Umbilical cord (tissue), 1 donor: ENCODE measurements at regions not wholly inside any gene's neighbourhood (a gene's known extent, or its start where the extent isn't known, plus 50 kb on each side); places are given as distances from the start of the nearest gene placed in this dataset.
"Not testable (repeated sequence)": the region's sequence is repeated elsewhere in the genome, so short reads cannot be mapped to it uniquely, and the experiment has no call there.

ENCODE experiments used
- DNase-seq: peaks from one replicate; pipeline ENCODE4 v3.0.0-alpha.2; 2015; ENCODE audit warnings: low spot score

DNA sequence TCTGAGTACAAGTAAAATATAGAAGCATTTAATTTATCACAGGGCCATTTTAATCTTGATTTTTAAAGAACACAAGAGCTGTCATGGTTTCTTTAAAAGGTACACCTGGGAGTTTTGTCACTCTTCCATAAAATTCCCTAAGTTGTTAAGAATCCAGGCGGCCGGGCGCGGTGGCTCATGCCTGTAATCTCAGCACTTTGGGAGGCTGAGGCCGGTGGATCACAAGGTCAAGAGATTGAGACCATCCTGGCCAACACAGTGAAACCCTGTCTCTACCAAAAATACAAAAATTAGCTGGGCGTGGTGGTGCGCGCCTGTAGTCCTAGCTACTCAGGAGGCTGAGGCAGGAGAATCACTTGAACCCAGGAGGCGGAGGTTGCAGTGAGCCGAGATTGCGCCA is 278.3 kb downstream of the PCDH17 start:
- DNase-seq = not testable (repeated sequence)

DNA sequence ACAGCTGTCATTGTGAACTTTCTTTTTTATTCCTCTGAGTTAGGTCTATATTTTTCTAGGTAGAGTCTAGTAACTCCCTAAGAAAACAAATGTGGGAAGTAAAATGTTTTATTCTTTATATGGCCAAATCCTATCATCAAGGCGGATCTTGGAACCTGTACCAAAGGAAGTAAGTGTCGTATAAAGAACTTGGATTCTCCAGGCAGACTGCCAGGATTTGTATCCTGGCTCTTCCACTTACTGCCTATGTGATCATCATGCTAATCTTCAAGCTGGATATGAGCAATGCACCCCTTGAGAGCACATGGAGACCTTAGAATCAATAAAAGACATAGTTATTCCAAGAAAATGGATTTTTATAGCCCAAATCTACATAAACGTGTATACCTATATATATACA is 286.5 kb downstream of the PCDH17 start:
- DNase-seq = no peak

DNA sequence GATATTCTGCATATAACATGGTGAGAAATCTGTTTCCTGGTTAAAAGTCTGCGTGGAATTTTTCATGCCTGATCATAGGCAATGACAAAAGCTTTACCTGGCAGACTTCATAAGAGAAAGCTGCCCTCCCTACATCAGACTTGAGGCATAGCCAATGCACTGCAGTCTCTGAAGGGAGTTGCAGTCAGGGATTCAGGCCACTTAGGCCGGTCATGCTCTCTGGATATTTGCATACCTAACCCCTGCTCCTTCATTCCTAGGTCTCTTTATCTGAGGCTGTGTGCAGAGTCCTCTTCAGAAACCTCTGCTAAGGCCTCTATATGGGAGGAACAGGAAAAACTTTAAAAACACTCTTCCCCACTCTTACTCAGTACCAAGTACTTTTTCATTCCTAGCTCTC is 287.4 kb downstream of the PCDH17 start:
- DNase-seq = no peak

DNA sequence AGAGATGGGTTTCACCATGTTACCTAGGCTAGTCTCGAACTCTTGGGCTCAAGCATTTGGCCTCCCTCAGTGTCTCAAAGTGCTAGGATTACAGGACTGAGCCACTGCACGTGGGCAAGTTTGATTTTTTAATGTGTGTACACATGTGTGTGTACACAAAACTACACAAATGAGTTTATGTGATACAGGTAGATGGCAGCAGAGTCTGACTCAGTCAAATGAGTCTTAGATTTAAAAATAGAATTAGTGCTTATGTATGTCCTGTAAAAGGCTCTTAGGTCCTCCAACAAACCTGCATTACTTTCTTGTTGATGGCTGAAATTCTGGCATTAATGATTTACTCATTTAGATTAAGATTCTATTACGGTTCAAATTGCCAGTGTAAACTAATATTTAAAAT is 293.7 kb downstream of the PCDH17 start:
- DNase-seq = peak; percentile 4

DNA sequence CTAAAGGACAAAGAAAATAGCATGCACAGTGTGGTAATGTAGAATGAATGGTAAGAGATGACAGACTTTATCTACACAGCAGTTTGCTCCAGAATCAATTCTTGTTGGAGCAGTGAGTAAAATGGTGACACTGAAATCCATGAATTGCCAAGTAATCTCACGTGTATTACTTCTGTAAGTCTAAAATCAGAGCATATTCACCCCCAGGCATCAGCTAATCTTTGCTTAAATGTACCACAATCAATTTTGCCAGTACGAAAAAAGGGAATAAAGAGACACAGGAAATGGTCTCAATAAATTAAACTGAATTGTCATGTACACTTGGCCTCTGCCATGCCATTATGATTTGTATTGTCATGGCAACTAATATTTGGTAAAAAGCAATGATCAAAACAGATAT is 294.2 kb downstream of the PCDH17 start:
- DNase-seq = no peak

DNA sequence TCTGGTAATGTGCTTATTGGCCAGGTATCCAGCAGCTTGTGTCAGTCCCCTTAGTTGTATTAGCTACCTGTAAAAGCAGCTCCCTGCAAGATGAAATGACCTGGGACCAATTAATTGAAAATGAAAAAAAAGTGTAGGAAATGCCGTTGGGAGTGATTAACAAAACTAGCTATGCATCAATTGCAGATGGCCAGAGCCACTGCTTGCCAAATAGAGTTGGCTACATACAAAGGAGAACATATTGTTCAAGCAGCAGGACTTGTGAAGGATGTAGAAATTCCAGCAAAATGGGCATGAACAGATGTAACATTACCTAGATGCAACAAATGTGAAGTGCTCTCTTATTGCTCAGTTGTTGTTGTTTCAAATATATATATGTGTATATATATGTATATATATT is 300.5 kb downstream of the PCDH17 start:
- no peak for DNase-seq

DNA sequence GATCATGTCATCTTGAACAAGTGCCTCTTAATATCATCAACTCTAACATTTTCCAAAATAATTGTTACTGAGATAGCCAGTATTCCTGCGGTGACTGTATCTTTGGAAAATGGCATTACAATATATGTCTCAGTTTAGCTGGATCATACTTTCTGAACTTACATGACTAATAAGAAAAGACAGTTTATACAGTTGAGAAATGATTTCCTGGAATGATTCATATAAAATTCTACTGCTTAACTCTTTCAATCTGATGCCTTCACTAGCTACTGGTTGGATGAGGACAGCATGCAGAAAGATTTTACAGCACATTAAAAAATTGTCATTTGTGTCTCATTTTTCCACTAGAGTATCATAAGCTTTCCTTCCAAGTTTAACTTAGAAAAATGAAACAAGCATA is 302.1 kb downstream of the PCDH17 start:
- DNase-seq = no peak

DNA sequence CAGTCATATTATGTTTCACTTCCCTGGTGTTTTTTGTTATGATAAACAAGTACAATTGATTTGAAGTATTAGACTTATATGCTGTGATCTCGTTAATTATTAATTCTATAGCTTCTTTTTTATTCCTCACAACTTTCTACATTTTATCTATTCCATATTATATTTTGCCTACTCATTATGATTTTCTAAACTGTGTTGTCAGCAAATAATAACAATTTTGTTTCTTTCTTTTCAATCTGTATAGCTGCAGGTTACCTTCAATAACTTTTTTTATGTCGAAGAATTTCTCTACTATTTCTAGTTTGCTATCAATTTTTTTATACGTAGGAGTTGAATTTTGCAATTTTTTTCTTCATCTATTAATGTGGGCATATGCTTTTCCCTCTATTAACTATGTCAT is 304.4 kb downstream of the PCDH17 start:
- no peak for DNase-seq

DNA sequence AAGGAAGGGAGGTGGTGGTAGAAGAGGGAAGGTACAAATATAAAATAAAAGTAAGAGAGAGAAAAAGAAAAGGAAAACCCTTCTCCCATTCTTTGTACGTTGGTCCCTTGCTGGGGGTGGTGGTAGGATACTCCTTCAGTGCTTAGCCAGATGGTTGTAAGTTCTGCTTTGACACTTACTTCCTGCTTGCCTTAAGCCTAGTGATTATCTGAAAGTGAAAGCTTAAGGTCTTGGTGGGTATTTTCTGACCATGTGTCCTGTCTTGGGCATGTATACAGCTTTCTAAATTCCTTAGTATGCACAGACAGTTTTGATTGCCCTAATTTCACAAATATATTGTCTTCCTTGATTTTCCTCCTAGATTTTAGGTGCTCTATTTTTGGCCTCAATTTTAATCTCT is 314.8 kb downstream of the PCDH17 start:
- no peak for DNase-seq

DNA sequence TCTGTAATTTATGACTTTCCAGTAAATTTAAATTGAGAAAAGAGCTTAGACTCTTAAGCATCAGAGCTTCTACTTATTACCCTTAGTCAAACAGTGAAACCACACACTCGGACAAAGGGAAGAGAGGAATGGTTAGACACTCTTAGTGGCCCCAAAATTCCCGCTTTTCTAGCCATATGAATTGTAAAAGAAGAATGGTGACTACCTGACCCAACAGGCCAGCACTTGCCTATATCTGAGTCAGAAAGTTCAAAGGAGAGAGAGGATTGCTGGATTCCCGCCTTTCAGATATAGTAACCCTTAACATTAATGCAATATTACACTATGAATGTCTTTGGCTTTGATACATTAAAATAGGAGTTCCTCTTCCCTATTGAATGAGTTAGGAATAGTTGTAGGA is 317.3 kb downstream of the PCDH17 start:
- DNase-seq = no peak

DNA sequence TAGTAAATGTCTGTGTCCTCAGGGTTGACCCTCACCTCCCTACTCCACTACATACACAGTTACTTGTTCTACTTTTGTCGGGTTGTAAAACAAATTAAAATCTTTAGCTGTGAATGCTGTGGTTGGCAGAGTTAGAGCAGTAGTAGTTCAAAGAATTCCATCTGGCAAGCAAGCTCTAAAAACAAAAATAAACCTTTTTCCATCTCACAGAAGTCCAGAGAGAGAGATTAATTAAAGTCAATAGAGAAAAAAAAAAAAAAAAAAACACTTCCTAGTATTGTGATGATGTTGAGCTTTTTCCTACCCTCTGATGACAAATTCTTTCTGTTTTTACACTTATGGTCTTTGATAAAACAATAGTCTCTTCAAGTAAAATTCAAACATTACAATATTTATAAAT is 338.4 kb downstream of the PCDH17 start:
- peak; percentile 9 for DNase-seq

DNA sequence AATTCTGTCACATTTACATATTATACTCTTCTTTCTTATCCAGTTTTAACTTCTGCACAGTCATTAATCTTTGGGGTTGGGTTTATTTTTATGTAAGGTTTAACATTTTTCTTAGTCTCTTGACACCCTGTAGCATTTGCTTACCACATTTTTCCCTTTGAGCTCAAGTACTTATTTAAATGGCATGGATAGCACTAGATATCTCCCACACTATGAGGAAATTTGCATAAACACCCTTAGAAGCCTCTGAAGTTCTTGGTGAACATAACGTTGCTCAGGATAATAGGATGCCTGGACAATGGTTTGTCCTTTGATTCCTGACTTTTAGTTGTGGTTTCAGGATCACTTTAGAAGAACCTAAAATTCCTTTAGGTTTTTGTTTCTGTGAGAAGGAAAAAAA is 338.9 kb downstream of the PCDH17 start:
- DNase-seq = peak; percentile 2

DNA sequence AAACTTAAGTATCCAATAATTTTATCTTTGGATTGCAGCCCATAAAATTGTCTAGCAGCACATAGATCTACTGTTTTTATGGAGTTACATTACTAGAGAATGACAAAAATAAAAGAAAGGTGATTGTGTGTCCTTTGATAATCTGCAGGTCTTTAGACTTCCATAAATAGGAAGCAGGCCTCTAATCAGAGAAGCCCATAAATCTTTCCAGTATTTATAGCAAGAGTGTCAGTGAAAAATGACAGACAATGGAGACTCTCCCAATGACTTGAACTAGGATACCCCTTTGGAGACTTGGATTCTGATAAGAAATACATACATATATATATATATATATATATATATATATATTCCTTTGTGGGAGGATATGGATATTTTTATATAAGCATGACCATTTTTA is 351.2 kb downstream of the PCDH17 start:
- DNase-seq = no peak

DNA sequence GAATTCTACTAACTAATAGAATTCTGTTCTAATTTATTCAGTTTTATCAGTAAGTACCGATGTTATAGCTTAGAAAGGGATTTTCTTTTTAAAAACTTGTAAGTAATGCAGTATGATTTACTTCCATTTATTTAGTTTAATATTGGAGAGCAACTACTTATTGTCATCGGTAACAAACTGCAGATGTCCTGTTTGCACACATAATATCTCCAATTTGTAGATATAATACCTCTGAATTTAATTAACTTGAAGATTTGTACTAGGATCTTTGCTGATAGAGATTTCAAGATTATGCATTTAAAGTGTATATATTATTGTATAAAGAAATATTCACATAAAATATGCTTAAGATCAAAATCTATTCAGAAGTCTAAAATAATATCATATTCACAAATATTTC is 356.7 kb downstream of the PCDH17 start:
- no peak for DNase-seq

DNA sequence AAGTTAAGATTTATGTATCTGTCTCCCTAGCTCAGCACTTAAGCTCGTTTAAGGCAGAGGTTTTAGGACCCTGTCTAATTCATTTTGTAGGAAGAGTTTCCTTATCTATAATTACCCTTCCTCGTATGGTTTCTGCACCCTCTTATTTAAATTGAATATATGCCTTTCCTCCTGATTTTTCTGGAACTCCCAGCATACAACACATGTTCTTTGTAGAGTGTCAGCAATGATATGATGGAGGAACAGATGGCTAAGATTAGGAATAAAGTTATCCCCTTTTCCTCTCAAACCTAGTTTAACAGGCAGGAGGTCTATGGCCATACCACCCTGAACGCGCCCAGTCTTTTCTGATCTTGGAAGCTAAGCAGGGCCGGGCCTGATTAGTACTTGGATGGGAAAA is 359.5 kb downstream of the PCDH17 start:
- peak; percentile 2 for DNase-seq

DNA sequence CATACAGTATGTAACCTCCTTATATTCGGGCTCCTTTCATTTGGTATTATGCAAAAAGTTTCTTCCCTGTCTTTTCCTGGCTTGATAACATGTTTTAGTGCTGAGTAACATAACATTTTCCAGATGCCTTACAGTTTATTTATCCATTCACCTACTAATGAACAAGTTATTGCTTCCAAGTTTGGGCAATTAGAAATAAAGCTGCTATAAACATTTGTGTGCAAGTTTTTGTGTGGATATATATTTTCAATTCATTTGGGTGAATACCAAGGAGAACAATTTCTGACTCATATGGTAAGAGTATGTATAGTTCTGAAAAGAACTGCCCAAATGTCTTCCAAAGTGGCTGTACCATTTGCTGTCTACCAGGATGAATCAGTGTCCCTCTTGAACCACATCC is 360.9 kb downstream of the PCDH17 start:
- DNase-seq = no peak

DNA sequence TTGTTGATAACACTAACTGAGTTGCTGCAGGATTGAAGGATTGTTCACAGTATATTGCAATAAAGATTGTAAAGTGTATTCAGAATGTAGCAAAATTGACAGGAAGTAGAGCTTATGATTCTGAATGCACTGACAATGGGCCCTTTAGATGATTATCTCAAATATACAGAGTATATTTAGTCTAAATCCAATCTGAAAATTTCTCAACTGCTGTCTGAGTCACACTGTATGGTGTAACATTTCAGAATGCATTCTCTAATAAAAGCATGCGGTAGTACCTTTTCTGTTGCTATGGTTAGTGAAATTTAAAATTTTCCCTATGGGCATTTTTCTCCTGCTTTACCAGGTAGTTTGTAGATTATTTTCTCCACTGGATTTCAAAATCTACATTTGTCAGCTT is 365.2 kb downstream of the PCDH17 start:
- peak; percentile 22 for DNase-seq

DNA sequence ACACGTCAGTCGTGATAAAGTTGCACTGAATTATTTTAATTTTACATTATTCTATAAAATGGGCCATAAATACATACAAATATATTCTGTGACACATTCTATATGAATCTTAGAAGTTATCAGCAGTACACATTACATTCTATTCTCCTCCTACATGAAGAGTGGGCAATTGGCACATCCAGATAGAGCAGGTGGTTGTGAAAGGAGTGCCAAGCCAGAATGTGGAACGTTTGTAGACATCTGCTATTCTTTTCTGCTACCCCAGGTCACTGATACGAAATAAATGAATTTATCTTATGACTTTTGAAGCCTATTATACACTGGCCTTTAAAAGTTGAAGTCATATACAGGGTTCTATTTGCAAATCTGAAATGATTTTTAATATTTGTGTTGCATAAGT is 373.2 kb downstream of the PCDH17 start:
- no peak for DNase-seq

DNA sequence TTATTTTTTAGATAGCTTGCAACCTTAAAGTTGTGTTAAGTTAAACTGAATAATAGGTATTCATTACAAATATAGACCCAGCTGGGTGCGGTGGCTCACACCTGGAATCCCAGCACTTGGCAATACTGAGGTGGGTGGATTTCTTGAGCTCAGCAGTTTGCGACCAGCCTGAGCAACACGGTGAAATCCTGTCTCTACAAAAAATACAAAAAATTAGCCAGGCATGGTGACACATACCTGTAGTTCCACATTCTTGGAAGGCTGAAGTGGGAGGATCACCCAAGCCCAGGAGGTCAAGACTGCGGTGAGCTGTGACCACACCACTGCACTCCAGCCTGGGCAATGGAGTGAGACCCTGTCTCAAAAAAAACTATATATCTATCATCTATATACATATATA is 386.5 kb downstream of the PCDH17 start:
- no peak for DNase-seq

DNA sequence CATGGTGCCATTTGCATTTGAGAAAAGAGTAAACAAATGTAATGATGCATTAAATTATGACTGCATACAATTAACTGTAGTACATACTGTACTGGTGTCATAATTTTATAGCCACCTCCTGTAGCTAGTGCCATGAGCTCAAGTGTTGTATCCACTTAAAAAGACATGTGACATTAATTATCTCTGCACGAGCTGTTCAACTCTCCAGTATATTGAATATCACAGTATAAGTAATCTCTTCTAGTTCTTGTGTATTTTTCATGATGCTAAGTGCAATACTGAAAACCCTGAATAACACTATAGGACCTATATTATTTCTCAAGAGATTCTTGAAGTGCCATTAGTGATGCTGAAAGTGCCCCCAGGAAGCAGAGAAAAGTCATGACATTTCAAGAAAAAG is 387.3 kb downstream of the PCDH17 start:
- no peak for DNase-seq

DNA sequence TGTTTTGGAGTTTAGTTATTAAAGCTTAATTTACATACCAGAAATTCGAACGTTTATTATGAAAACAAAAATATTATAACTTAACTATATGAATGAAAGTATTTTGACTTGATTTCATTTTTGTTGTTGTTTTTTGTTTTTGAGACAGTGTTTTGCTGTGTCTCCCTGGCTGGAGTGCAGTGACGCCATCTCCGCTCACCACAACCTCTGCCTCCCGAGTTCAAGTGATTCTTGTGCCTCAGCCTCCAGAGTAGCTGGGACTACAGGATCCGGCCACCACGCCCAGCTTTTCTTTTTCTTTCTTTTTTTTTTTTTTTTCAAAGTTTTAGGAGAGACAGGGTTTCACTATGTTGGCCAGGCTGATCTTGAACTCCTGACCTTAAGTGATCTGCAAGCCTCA is 392.6 kb downstream of the PCDH17 start:
- no peak for DNase-seq

DNA sequence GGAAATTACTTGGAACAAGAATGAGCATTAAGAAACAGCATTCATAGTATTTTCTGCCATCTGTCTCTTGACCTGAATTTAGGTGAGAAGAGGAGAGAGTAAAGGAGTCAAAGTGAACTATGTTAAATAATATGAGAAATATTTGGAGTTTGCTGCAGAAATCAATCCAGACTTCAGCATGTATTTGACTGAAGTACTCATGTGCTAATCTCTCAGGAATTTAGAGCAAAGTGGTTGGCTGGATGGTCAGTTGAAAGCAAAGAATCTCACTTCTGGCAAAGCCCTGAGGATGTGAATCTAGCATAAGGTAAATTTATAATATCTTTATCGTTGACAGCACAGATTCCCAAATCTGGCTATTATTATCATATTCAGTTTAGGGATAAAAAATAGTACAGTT is 394.3 kb downstream of the PCDH17 start:
- peak; percentile 1 for DNase-seq

DNA sequence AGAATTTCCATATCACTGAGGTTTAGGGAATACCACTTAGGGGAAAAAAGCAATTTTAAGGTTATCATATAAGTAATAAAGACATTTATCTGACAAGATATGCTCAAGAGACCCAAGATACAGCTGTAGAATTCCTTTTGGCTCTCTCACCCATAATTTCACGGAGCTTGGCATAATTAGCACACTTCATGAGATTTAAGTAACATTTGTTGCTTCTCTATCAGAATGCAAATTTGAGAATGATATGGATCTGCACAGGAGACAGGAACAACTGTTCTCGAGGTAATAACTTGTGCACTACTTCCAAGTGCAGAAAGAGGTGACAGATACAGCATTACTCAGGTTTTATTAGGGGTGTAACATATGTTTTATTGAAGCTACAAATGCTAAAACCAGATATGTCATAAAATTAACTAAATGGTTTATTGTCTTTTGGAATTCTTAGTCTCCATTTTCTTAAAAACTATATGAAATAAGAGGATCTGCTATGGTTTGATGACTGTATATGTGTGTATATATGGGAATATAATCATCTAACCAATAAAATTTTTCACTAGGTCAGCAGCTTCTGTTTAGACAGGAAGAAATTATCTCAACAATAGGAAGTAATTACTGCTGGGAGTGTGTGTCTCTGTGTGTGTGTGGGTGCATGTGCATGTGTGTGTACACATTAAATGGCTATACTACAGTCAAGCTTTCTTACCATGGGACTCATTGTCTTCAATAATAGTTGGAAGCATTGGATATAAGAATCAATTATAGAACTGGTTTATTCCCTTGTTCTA is 401.3 kb downstream of the PCDH17 start:
- DNase-seq = no peak

DNA sequence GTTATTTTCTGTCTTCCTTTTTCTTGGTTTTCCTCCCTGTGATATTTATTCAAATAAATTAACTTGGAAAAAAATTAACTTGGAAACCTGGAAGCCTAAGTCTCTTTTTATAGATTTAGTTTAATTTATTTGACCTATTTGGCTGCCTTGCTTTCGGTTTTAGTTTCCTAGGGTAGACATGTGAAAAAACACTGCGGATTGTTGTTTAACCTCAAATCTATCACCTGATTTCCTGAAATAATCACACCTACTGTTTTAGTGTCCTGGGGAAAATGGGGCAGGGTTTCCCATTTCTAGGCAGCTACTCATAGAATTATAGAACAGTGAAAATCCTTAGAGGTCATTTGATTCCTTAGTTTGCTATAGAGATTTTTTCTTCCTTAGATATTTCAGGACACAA is 412.4 kb downstream of the PCDH17 start:
- no peak for DNase-seq
